H1 (cell line): ENCODE measurements at regions not wholly inside any gene's neighbourhood (a gene's known extent, or its start where the extent isn't known, plus 50 kb on each side); places are given as distances from the start of the nearest gene placed in this dataset.

Experiments
- CTCF ChIA-PET: fragments of 300-600 bp; sonication (Branson Sonifier 250); formaldehyde crosslinking; loops from one replicate; lab custom pipeline; 2021; ENCODE audit not compliant: partially characterized antibody; lab: Charles Lee
- POLR2A ChIA-PET: fragments of 300-600 bp; sonication (Branson Sonifier 250); formaldehyde crosslinking; loops from one replicate; lab custom pipeline; 2021; ENCODE audit warnings: inconsistent platforms; ENCODE audit not compliant: partially characterized antibody; lab: Charles Lee
- DNase-seq, 2 experiments: peaks; one replicate each; pipeline versions ENCODE4 v3.0.0 to v3.0.0-alpha.2; 2010 to 2022; ENCODE audit warnings: low spot score in 2 of 2, low read depth in 1 of 2, mixed read lengths in 1 of 2
- FAIRE-seq: peaks from 2 replicates; lab custom pipeline; 2011; peaks lifted over from hg19 to GRCh38; lab: Jason Lieb, UNC
- H2AFZ ChIP-seq: 2 replicates; pipeline ENCODE4 v1.8.1; 2012; ENCODE audit warnings: low read length, inconsistent platforms
- H2AK5ac ChIP-seq: 2 replicates; pipeline ENCODE4 v1.6.1; 2013; ENCODE audit warnings: low read depth, low read length
- H2BK120ac ChIP-seq: replicated peaks from 2 replicates; pipeline ENCODE3; 2013; ENCODE audit warnings: low read depth, low read length, inconsistent platforms
- H2BK12ac ChIP-seq: 2 replicates; pipeline ENCODE4 v1.6.1; 2013; ENCODE audit warnings: low read depth, low read length
- H2BK15ac ChIP-seq: 2 replicates; pipeline ENCODE4 v1.6.1; 2013; ENCODE audit warnings: low read length
- H2BK20ac ChIP-seq: 2 replicates; pipeline ENCODE4 v1.6.1; 2013; ENCODE audit warnings: low read length
- H2BK5ac ChIP-seq: 2 replicates; pipeline ENCODE4 v1.6.1; 2013; ENCODE audit warnings: low read depth, low read length
- H3K14ac ChIP-seq: 2 replicates; pipeline ENCODE4 v1.6.1; 2013; ENCODE audit warnings: inconsistent platforms; ENCODE audit not compliant: insufficient read length
- H3K18ac ChIP-seq: 2 replicates; pipeline ENCODE4 v1.6.1; 2013; ENCODE audit warnings: low read length; ENCODE audit errors: extremely low read depth
- H3K23ac ChIP-seq: 2 replicates; pipeline ENCODE4 v1.6.1; 2013; ENCODE audit warnings: inconsistent platforms; ENCODE audit not compliant: insufficient read length
- H3K23me2 ChIP-seq: 2 replicates; pipeline ENCODE4 v1.6.1; 2013; ENCODE audit warnings: low read depth, low read length
- H3K27ac ChIP-seq: 2 replicates; pipeline ENCODE4 v1.6.1; 2011; ENCODE audit warnings: low read depth, low read length, inconsistent platforms
- H3K27me3 ChIP-seq, 4 experiments: replicated peaks in 1 of 4; 1 replicate in 1 of 4; 2 replicates in 3 of 4; pipeline versions ENCODE4 v1.6.1 to v1.8.1; 2011 to 2013; ENCODE audit warnings: low read length in 3 of 4, mild to moderate bottlenecking in 3 of 4, inconsistent platforms in 2 of 4, mixed read lengths in 2 of 4, moderate library complexity in 1 of 4; ENCODE audit not compliant: control insufficient read depth in 3 of 4, insufficient read depth in 3 of 4; ENCODE audit errors: extremely low read depth in 1 of 4
- H3K36me3 ChIP-seq, 4 experiments: 2 replicates each; pipeline versions ENCODE4 v1.6.1 to v1.8.1; 2011 to 2013; ENCODE audit warnings: mild to moderate bottlenecking in 4 of 4, low read length in 3 of 4, moderate library complexity in 2 of 4, control low read depth in 1 of 4, inconsistent platforms in 1 of 4; ENCODE audit not compliant: insufficient read depth in 4 of 4, control insufficient read depth in 2 of 4
- H3K4ac ChIP-seq: replicated peaks from 2 replicates; pipeline ENCODE3; 2013; ENCODE audit warnings: low read length, low read depth, mixed read lengths, inconsistent platforms; ENCODE audit not compliant: insufficient read length
- H3K4me1 ChIP-seq, 4 experiments: replicated peaks in 1 of 4; 1 replicate in 1 of 4; 2 replicates in 3 of 4; pipeline versions ENCODE4 v1.6.1 to v1.8.1; 2011 to 2013; ENCODE audit warnings: low read length in 3 of 4, inconsistent platforms in 2 of 4, mixed read lengths in 1 of 4; ENCODE audit not compliant: insufficient read depth in 4 of 4, control insufficient read depth in 3 of 4
- H3K4me2 ChIP-seq, 2 experiments: 2 replicates each; pipeline versions ENCODE4 v1.6.1 to v1.8.1; 2011 to 2013; ENCODE audit warnings: low read depth in 2 of 2, low read length in 2 of 2, control low read depth in 1 of 2, inconsistent platforms in 1 of 2, mild to moderate bottlenecking in 1 of 2; ENCODE audit not compliant: insufficient read depth in 1 of 2
- H3K4me3 ChIP-seq, 4 experiments: fragments of 200-600, 300-600 bp in 1 of 4; sonication (generic), shearing (Covaris generic), sonication (Bioruptor Twin) in 1 of 4; 2 replicates each; pipeline versions ENCODE4 v1.5.1 to v1.8.1; 2011 to 2016; ENCODE audit warnings: low read length in 4 of 4, low read depth in 3 of 4, control low read depth in 2 of 4, inconsistent platforms in 2 of 4, mild to moderate bottlenecking in 2 of 4, mixed read lengths in 1 of 4, moderate library complexity in 1 of 4; ENCODE audit not compliant: insufficient read depth in 2 of 4; ENCODE audit errors: extremely low read depth in 1 of 4
- H3K56ac ChIP-seq: replicated peaks from 2 replicates; pipeline ENCODE3; 2013; ENCODE audit warnings: low read depth, mild to moderate bottlenecking, mixed read lengths, low read length, inconsistent platforms; ENCODE audit not compliant: insufficient read length
- H3K79me1 ChIP-seq: 2 replicates; pipeline ENCODE4 v1.6.1; 2013; ENCODE audit warnings: low read depth, low read length, control low read depth
- H3K79me2 ChIP-seq, 2 experiments: 2 replicates each; pipeline versions ENCODE4 v1.6.1 to v1.8.1; 2012 to 2013; ENCODE audit warnings: low read length in 2 of 2, mild to moderate bottlenecking in 2 of 2, inconsistent platforms in 1 of 2; ENCODE audit not compliant: insufficient read depth in 2 of 2, control insufficient read depth in 1 of 2
- H3K9ac ChIP-seq, 4 experiments: replicated peaks in 1 of 4; 1 replicate in 1 of 4; 2 replicates in 3 of 4; pipeline versions ENCODE4 v1.6.1 to v1.8.1; 2011 to 2013; ENCODE audit warnings: low read depth in 3 of 4, low read length in 3 of 4, control low read depth in 2 of 4, mild to moderate bottlenecking in 2 of 4, moderate library complexity in 2 of 4, inconsistent platforms in 1 of 4; ENCODE audit errors: extremely low read depth in 1 of 4
- H3K9me3 ChIP-seq, 2 experiments: 2 replicates each; pipeline versions ENCODE4 v1.6.1 to v1.8.1; 2012 to 2013; ENCODE audit warnings: mild to moderate bottlenecking in 2 of 2, moderate library complexity in 2 of 2, control low read depth in 1 of 2, inconsistent platforms in 1 of 2, low read depth in 1 of 2, low read length in 1 of 2, mixed read lengths in 1 of 2; ENCODE audit not compliant: insufficient read depth in 2 of 2
- H4K20me1 ChIP-seq, 2 experiments: replicated peaks in 1 of 2; 2 replicates each; pipeline versions ENCODE3 to v1.8.1; 2011 to 2013; ENCODE audit warnings: inconsistent platforms in 2 of 2, low read length in 2 of 2, mild to moderate bottlenecking in 1 of 2; ENCODE audit not compliant: insufficient read depth in 2 of 2, control insufficient read depth in 1 of 2
- H4K5ac ChIP-seq: 2 replicates; pipeline ENCODE4 v1.6.1; 2013; ENCODE audit warnings: low read length, low read depth, mixed read lengths, inconsistent platforms; ENCODE audit not compliant: insufficient read length
- H4K8ac ChIP-seq: 2 replicates; pipeline ENCODE4 v1.8.0; 2013; ENCODE audit warnings: mild to moderate bottlenecking, moderate library complexity, low read length, inconsistent platforms; ENCODE audit not compliant: insufficient read depth; ENCODE audit errors: extremely low read depth
- H4K91ac ChIP-seq: replicated peaks from 2 replicates; pipeline ENCODE3; 2013; ENCODE audit warnings: low read length, mixed read lengths, inconsistent platforms; ENCODE audit not compliant: insufficient read length
- WGBS, 2 experiments: shearing (Covaris generic) in 1 of 2; methylation state at CpG; one replicate each; pipeline versions ENCODE4 v1.1.6 to v1.1.7; 2013 to 2015; ENCODE audit warnings: low lambda C conversion rate in 2 of 2, mixed read lengths in 2 of 2, inconsistent platforms in 1 of 2, low coverage in 1 of 2, missing lambda C conversion rate in 1 of 2; ENCODE audit not compliant: insufficient replicate concordance in 2 of 2, insufficient coverage in 1 of 2, insufficient read length in 1 of 2; ENCODE audit errors: extremely low coverage in 1 of 2, missing lambda C conversion rate in 1 of 2; 5-methylcytosine and 5-hydroxymethylcytosine counted together
- TF ChIP-seq, protein P1 (sequence below): fragments of 300-600 bp; sonication (generic); IDR thresholded peaks from 2 replicates; pipeline ENCODE4 v1.7.1; 2012; ENCODE audit warnings: low read length, moderate library complexity, mild to moderate bottlenecking, inconsistent platforms; ENCODE audit not compliant: insufficient replicate concordance

DNA sequence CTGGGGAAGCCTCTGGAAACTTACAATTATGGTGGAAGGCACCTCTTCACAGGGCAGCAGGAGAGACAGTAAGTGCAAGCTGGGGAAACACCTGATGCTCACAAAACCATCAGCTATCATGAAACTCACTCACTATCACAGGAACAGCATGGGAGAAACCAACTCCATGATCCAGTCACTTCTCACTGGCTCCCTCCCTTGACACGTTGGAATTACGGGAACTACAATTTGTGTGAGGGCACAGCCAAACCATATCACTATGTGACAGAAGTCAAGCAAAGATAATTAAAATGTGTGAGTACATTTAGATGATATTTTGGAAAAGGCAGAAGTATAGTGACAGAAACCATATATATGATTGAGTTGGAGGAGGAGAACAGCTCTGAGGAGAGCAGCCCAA lies 474.0 kb upstream of the OLFM3 start:
- H3K79me1 ChIP-seq: no peaks in the 10 kb centered on the region
- no peak overlapping the region for H3K4me3 ChIP-seq
- no peak overlapping the region for H3K4ac ChIP-seq
- 56% methylated on average over 2 of the region's 2 CpGs; no CpG with 5 or more reads in 1 of the 2 experiments for WGBS, 2 experiments
- no peak overlapping the region for H2BK15ac ChIP-seq
- no peak overlapping the region for H3K4me2 ChIP-seq
- no peak overlapping the region for H3K23ac ChIP-seq
- H3K4me1 ChIP-seq: no peaks in the 10 kb centered on the region
- no peak for DNase-seq
- no peak overlapping the region for H2BK120ac ChIP-seq
- no peak overlapping the region for H3K56ac ChIP-seq
- no peaks in the 10 kb centered on the region for H3K23me2 ChIP-seq
- ChIA-PET CTCF (no interaction called here), POLR2A (no interaction called here)
- no peak overlapping the region for H2AK5ac ChIP-seq
- H3K18ac ChIP-seq: no peak overlapping the region
- H2BK12ac ChIP-seq: no peak overlapping the region
- H2BK5ac ChIP-seq: no peak overlapping the region
- H4K5ac ChIP-seq: no peak overlapping the region
- no peaks in the 10 kb centered on the region for H3K9me3 ChIP-seq
- no peaks in the 10 kb centered on the region for H3K27me3 ChIP-seq
- H3K36me3 ChIP-seq: no peaks in the 10 kb centered on the region
- no peak overlapping the region for H3K14ac ChIP-seq
- H3K79me2 ChIP-seq: no peaks in the 10 kb centered on the region
- no peak overlapping the region for H4K91ac ChIP-seq
- H3K27ac ChIP-seq: no peak overlapping the region
- no peak for FAIRE-seq
- H2AFZ ChIP-seq: no peak overlapping the region
- H4K8ac ChIP-seq: no peak overlapping the region
- no peaks in the 10 kb centered on the region for H4K20me1 ChIP-seq
- no peak overlapping the region for H3K9ac ChIP-seq
- H2BK20ac ChIP-seq: no peak overlapping the region
- TF ChIP-seq, protein P1, sequence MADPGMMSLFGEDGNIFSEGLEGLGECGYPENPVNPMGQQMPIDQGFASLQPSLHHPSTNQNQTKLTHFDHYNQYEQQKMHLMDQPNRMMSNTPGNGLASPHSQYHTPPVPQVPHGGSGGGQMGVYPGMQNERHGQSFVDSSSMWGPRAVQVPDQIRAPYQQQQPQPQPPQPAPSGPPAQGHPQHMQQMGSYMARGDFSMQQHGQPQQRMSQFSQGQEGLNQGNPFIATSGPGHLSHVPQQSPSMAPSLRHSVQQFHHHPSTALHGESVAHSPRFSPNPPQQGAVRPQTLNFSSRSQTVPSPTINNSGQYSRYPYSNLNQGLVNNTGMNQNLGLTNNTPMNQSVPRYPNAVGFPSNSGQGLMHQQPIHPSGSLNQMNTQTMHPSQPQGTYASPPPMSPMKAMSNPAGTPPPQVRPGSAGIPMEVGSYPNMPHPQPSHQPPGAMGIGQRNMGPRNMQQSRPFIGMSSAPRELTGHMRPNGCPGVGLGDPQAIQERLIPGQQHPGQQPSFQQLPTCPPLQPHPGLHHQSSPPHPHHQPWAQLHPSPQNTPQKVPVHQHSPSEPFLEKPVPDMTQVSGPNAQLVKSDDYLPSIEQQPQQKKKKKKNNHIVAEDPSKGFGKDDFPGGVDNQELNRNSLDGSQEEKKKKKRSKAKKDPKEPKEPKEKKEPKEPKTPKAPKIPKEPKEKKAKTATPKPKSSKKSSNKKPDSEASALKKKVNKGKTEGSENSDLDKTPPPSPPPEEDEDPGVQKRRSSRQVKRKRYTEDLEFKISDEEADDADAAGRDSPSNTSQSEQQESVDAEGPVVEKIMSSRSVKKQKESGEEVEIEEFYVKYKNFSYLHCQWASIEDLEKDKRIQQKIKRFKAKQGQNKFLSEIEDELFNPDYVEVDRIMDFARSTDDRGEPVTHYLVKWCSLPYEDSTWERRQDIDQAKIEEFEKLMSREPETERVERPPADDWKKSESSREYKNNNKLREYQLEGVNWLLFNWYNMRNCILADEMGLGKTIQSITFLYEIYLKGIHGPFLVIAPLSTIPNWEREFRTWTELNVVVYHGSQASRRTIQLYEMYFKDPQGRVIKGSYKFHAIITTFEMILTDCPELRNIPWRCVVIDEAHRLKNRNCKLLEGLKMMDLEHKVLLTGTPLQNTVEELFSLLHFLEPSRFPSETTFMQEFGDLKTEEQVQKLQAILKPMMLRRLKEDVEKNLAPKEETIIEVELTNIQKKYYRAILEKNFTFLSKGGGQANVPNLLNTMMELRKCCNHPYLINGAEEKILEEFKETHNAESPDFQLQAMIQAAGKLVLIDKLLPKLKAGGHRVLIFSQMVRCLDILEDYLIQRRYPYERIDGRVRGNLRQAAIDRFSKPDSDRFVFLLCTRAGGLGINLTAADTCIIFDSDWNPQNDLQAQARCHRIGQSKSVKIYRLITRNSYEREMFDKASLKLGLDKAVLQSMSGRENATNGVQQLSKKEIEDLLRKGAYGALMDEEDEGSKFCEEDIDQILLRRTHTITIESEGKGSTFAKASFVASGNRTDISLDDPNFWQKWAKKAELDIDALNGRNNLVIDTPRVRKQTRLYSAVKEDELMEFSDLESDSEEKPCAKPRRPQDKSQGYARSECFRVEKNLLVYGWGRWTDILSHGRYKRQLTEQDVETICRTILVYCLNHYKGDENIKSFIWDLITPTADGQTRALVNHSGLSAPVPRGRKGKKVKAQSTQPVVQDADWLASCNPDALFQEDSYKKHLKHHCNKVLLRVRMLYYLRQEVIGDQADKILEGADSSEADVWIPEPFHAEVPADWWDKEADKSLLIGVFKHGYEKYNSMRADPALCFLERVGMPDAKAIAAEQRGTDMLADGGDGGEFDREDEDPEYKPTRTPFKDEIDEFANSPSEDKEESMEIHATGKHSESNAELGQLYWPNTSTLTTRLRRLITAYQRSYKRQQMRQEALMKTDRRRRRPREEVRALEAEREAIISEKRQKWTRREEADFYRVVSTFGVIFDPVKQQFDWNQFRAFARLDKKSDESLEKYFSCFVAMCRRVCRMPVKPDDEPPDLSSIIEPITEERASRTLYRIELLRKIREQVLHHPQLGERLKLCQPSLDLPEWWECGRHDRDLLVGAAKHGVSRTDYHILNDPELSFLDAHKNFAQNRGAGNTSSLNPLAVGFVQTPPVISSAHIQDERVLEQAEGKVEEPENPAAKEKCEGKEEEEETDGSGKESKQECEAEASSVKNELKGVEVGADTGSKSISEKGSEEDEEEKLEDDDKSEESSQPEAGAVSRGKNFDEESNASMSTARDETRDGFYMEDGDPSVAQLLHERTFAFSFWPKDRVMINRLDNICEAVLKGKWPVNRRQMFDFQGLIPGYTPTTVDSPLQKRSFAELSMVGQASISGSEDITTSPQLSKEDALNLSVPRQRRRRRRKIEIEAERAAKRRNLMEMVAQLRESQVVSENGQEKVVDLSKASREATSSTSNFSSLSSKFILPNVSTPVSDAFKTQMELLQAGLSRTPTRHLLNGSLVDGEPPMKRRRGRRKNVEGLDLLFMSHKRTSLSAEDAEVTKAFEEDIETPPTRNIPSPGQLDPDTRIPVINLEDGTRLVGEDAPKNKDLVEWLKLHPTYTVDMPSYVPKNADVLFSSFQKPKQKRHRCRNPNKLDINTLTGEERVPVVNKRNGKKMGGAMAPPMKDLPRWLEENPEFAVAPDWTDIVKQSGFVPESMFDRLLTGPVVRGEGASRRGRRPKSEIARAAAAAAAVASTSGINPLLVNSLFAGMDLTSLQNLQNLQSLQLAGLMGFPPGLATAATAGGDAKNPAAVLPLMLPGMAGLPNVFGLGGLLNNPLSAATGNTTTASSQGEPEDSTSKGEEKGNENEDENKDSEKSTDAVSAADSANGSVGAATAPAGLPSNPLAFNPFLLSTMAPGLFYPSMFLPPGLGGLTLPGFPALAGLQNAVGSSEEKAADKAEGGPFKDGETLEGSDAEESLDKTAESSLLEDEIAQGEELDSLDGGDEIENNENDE: no peak
